GM12878 (cell line): ENCODE measurements at regions not wholly inside any gene's neighbourhood (a gene's known extent, or its start where the extent isn't known, plus 50 kb on each side); places are given as distances from the start of the nearest gene placed in this dataset.

Experiments used
- ATAC-seq: fragments of 200-7000 bp; cut with Tn5 transposase; 3 replicates; pipeline ENCODE4 v1.9.1; 2020; ENCODE audit warnings: mild to moderate bottlenecking, moderate library complexity
- BruUV-seq: library from RNA; stranded (reverse); fragments of 400-500 nt; replicated peaks from 2 replicates; lab custom pipeline; 2021; lab: Mats Ljungman, UMichigan
- CTCF ChIA-PET: fragments of 300-600 bp; sonication (Branson Sonifier 250); formaldehyde crosslinking; extraction: SDS; loops from one replicate; lab custom pipeline; 2021; ENCODE audit warnings: inconsistent platforms; lab: Yijun Ruan, JAX
- POLR2A ChIA-PET: fragments of 350-600 bp; formaldehyde crosslinking; extraction: SDS; loops from one replicate; lab custom pipeline; 2021; ENCODE audit warnings: inconsistent platforms; lab: Charles Lee
- RAD21 ChIA-PET: fragments of 300-600 bp; sonication (Branson Sonifier 250); formaldehyde crosslinking; loops from one replicate; lab custom pipeline; 2023; ENCODE audit warnings: antibody characterized with exemption; ENCODE audit not compliant: unreplicated experiment; lab: Charles Lee
- SMC1A ChIA-PET: fragments of 300-600 bp; sonication (Branson Sonifier 250); formaldehyde crosslinking; loops from one replicate; lab custom pipeline; 2023; ENCODE audit not compliant: unreplicated experiment, uncharacterized antibody; lab: Charles Lee
- DNase-seq: peaks from one replicate; pipeline ENCODE4 v3.0.0-alpha.2; 2011; ENCODE audit warnings: low read depth, low spot score
- FAIRE-seq: peaks from 3 replicates; lab custom pipeline; 2011; peaks lifted over from hg19 to GRCh38; lab: Jason Lieb, UNC
- H2AFZ ChIP-seq: 2 replicates; pipeline ENCODE4 v1.6.0; 2011; ENCODE audit warnings: low read depth, low read length, control low read depth; ENCODE audit not compliant: control insufficient read depth
- H3K27ac ChIP-seq: 2 replicates; pipeline ENCODE4 v1.5.1; 2011; ENCODE audit warnings: control low read depth; ENCODE audit not compliant: control insufficient read depth, insufficient read depth
- H3K27me3 ChIP-seq, 2 experiments: replicated peaks in 1 of 2; 2 replicates each; pipeline versions ENCODE4 v1.6.0 to v1.6.1; 2011; ENCODE audit warnings: low read length in 1 of 2; ENCODE audit not compliant: control insufficient read depth in 2 of 2, insufficient read depth in 2 of 2
- H3K36me3 ChIP-seq, 2 experiments: 2 replicates each; pipeline ENCODE4 v1.5.1; 2011; ENCODE audit warnings: low read length in 1 of 2; ENCODE audit not compliant: control insufficient read depth in 2 of 2, insufficient read depth in 2 of 2
- H3K4me1 ChIP-seq: 2 replicates; pipeline ENCODE4 v1.6.1; 2011; ENCODE audit warnings: mild to moderate bottlenecking, low read length, moderate library complexity, mixed read lengths; ENCODE audit not compliant: control insufficient read depth, insufficient read depth
- H3K4me2 ChIP-seq: 2 replicates; pipeline ENCODE4 v1.6.0; 2011; ENCODE audit warnings: control low read depth; ENCODE audit not compliant: control insufficient read depth, insufficient read depth
- H3K4me3 ChIP-seq: fragments of 200-600 bp; sonication (generic); 2 replicates; pipeline ENCODE4 v1.5.1; 2016
- H3K79me2 ChIP-seq: 2 replicates; pipeline ENCODE4 v1.6.0; 2011; ENCODE audit warnings: low read length; ENCODE audit not compliant: control insufficient read depth, insufficient read depth
- H3K9ac ChIP-seq: 2 replicates; pipeline ENCODE4 v1.8.0; 2011; ENCODE audit warnings: low read length, control low read depth, mixed read lengths; ENCODE audit not compliant: control insufficient read depth, insufficient read depth
- H3K9me3 ChIP-seq: replicated peaks from 3 replicates; pipeline ENCODE4 v1.5.1; 2011; ENCODE audit warnings: mild to moderate bottlenecking, low read length; ENCODE audit not compliant: control insufficient read depth, insufficient read depth
- H4K20me1 ChIP-seq: 2 replicates; pipeline ENCODE4 v1.6.0; 2011; ENCODE audit not compliant: control insufficient read depth, insufficient read depth
- CHD1 ChIP-seq: IDR thresholded peaks from 2 replicates; pipeline ENCODE4 v1.6.1; 2012; ENCODE audit warnings: low read depth, low read length, improper control_type of control experiment
- CREB1 ChIP-seq: IDR thresholded peaks from 2 replicates; pipeline ENCODE4 v1.6.1; 2012; ENCODE audit warnings: low read depth, mild to moderate bottlenecking, inconsistent platforms
- MTA2 ChIP-seq: fragments of 450-650 bp; IDR thresholded peaks from 2 replicates; pipeline ENCODE4 v1.6.1; 2016; ENCODE audit warnings: low read depth, mild to moderate bottlenecking, moderate library complexity
- NFXL1 ChIP-seq: fragments of 450-650 bp; IDR thresholded peaks from 2 replicates; pipeline ENCODE4 v1.6.1; 2017; ENCODE audit warnings: antibody characterized with exemption, mild to moderate bottlenecking, borderline replicate concordance
- NR2F1 ChIP-seq: fragments of 450-650 bp; conservative IDR thresholded peaks from 2 replicates; pipeline ENCODE4 v1.6.1; 2017; ENCODE audit warnings: mild to moderate bottlenecking
- NRF1 ChIP-seq: conservative IDR thresholded peaks from 2 replicates; pipeline ENCODE4 v1.6.1; 2011; ENCODE audit warnings: mild to moderate bottlenecking, low read depth, low read length, improper control_type of control experiment
- SRF ChIP-seq, 2 experiments: IDR thresholded peaks; 2 replicates each; pipeline ENCODE4 v1.6.1; 2011; ENCODE audit warnings: low read depth in 2 of 2, low read length in 2 of 2, mild to moderate bottlenecking in 1 of 2, moderate library complexity in 1 of 2
- STAT1 ChIP-seq: fragments of 450-650 bp; conservative IDR thresholded peaks from 2 replicates; pipeline ENCODE4 v1.6.1; 2014; ENCODE audit warnings: antibody characterized with exemption, mild to moderate bottlenecking
- WGBS: methylation state at CpG from one replicate; pipeline ENCODE4 v1.1.6; 2016; ENCODE audit warnings: low lambda C conversion rate; ENCODE audit not compliant: insufficient replicate concordance, insufficient coverage; ENCODE audit errors: missing lambda C conversion rate; 5-methylcytosine and 5-hydroxymethylcytosine counted together
- in situ Hi-C: fragments of 300-500 bp; cut with MboI; formaldehyde crosslinking; loops from 9 replicates; pipeline ENCODE4 v1.14.3; 2018; ENCODE audit warnings: mixed read lengths
- intact Hi-C: fragments of 100-400 bp; cut with micrococcal nuclease; formaldehyde crosslinking; loops from one replicate; pipeline ENCODE4 v1.14.2; 2022; ENCODE audit not compliant: unreplicated experiment
- TF ChIP-seq, protein P1 (sequence below): IDR thresholded peaks from 2 replicates; pipeline ENCODE4 v1.6.1; 2011; ENCODE audit warnings: borderline replicate concordance, low read depth, mild to moderate bottlenecking, moderate library complexity, mixed read lengths, low read length; ENCODE audit not compliant: insufficient read depth; ENCODE audit errors: extremely low read length
- TF ChIP-seq, protein P2 (sequence below): fragments of 150-350 bp; IDR thresholded peaks from 2 replicates; pipeline ENCODE4 v1.6.1; 2014; ENCODE audit warnings: mild to moderate bottlenecking, low read depth, low read length
- TF ChIP-seq, protein P3 (sequence below): fragments of 450-650 bp; formaldehyde crosslinking; IDR thresholded peaks from 2 replicates; pipeline ENCODE4 v1.4.0; 2020; ENCODE audit warnings: mild to moderate bottlenecking, moderate library complexity

DNA sequence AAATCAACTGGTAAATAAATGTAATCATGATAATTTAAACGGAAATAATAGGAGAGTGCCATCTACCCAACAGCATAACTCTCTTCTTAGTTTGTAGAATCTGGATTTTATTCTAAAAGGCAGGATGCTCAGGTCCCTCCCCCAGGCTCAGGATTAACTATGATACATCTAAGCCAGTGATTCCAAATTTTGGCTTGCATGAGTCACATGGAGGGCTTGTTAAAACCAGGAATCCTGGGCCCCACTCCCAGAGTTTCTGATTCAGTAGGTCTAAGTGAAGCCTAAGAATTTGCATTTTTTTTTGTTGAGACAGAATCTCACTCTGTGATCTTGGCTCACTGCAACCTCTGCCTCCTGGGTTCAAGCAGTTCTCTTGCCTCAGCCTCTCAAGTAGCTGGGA lies 62.3 kb upstream of the ZFR start:
- Histone ChIP-seq H3K9me3 (no peaks in the 10 kb centered on the region; the same call in 2 of the 3 replicates), H4K20me1 (no peaks in the 10 kb centered on the region), H3K36me3 (no peaks in the 10 kb centered on the region), H2AFZ (no peak overlapping the region)
- in situ Hi-C loops, result no loop called here
- no peak for DNase-seq
- intact Hi-C loops, result no loop called here
- FAIRE-seq, result no peak
- no TSS peak for BruUV-seq
- TF ChIP-seq, protein P1, sequence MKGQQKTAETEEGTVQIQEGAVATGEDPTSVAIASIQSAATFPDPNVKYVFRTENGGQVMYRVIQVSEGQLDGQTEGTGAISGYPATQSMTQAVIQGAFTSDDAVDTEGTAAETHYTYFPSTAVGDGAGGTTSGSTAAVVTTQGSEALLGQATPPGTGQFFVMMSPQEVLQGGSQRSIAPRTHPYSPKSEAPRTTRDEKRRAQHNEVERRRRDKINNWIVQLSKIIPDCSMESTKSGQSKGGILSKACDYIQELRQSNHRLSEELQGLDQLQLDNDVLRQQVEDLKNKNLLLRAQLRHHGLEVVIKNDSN, result no peak
- TF ChIP-seq CREB1 (no peak), NFXL1 (no peak), STAT1 (no peak), SRF (IDR thresholded peaks at IDR 0.05; ENCODE audit: low read depth in 2 of 2, low read length in 2 of 2) (no peak), NRF1 (no peak), MTA2 (no peak), CHD1 (no peak), NR2F1 (no peak)
- TF ChIP-seq, protein P2, sequence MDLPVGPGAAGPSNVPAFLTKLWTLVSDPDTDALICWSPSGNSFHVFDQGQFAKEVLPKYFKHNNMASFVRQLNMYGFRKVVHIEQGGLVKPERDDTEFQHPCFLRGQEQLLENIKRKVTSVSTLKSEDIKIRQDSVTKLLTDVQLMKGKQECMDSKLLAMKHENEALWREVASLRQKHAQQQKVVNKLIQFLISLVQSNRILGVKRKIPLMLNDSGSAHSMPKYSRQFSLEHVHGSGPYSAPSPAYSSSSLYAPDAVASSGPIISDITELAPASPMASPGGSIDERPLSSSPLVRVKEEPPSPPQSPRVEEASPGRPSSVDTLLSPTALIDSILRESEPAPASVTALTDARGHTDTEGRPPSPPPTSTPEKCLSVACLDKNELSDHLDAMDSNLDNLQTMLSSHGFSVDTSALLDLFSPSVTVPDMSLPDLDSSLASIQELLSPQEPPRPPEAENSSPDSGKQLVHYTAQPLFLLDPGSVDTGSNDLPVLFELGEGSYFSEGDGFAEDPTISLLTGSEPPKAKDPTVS, result no peak
- TF ChIP-seq, protein P3, sequence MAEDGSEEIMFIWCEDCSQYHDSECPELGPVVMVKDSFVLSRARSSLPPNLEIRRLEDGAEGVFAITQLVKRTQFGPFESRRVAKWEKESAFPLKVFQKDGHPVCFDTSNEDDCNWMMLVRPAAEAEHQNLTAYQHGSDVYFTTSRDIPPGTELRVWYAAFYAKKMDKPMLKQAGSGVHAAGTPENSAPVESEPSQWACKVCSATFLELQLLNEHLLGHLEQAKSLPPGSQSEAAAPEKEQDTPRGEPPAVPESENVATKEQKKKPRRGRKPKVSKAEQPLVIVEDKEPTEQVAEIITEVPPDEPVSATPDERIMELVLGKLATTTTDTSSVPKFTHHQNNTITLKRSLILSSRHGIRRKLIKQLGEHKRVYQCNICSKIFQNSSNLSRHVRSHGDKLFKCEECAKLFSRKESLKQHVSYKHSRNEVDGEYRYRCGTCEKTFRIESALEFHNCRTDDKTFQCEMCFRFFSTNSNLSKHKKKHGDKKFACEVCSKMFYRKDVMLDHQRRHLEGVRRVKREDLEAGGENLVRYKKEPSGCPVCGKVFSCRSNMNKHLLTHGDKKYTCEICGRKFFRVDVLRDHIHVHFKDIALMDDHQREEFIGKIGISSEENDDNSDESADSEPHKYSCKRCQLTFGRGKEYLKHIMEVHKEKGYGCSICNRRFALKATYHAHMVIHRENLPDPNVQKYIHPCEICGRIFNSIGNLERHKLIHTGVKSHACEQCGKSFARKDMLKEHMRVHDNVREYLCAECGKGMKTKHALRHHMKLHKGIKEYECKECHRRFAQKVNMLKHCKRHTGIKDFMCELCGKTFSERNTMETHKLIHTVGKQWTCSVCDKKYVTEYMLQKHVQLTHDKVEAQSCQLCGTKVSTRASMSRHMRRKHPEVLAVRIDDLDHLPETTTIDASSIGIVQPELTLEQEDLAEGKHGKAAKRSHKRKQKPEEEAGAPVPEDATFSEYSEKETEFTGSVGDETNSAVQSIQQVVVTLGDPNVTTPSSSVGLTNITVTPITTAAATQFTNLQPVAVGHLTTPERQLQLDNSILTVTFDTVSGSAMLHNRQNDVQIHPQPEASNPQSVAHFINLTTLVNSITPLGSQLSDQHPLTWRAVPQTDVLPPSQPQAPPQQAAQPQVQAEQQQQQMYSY (CRISPR knock-in tag), result no peak
- TF ChIP-seq, all 136 proteins: peak for 0
- Histone ChIP-seq H3K27me3 (peaks cover 0 to 7% of the 10 kb centered on the region in 2 experiments; a peak in 1 of 4 replicates), H3K4me1 (peaks cover 9% of the 10 kb centered on the region), H3K79me2 (no peaks in the 10 kb centered on the region), H3K27ac (no peak overlapping the region), H3K4me3 (no peak overlapping the region), H3K4me2 (no peak overlapping the region), H3K9ac (no peak overlapping the region)
- SMC1A ChIA-PET, result interaction anchor here (0.8 to 3.0 kb wide), 4 partner anchors 16 to 116 kb away, joined by 3 to 17 read pairs (median 8); no protein-coding TSS in a partner anchor
- CTCF ChIA-PET, result interaction anchor here (1.1 to 2.6 kb wide), 4 partner anchors 9 to 106 kb away, joined by 3 to 22 read pairs (median 7); no protein-coding TSS in a partner anchor
- RAD21 ChIA-PET, result no interaction called here
- 0% methylated on average over 1 of the region's 1 CpG for WGBS
- ATAC-seq, result no peak
- POLR2A ChIA-PET, result no interaction called here
